22Rv1 (cell line): ENCODE measurements at regions not wholly inside any gene's neighbourhood (a gene's known extent, or its start where the extent isn't known, plus 50 kb on each side); places are given as distances from the start of the nearest gene placed in this dataset.

ENCODE experiments used
- H3K27ac ChIP-seq: fragments of 450-650 bp; 2 replicates; pipeline ENCODE4 v1.5.1; 2017
- CTCF ChIP-seq: fragments of 450-650 bp; IDR thresholded peaks from 2 replicates; pipeline ENCODE4 v1.5.1; 2017; ENCODE audit warnings: mild to moderate bottlenecking
- ZFX ChIP-seq: fragments of 450-650 bp; IDR thresholded peaks from 2 replicates; pipeline ENCODE4 v1.6.1; 2017; ENCODE audit warnings: antibody characterized with exemption, borderline replicate concordance

- TF ChIP-seq CTCF (no peak), ZFX (no peak)
- no peak overlapping the region for H3K27ac ChIP-seq
These were observed 81.2 kb upstream of the CYRIA start for GRCh38 chr2:16746833-16747232.

- TF ChIP-seq ZFX (no peak), CTCF (no peak)
- no peak overlapping the region for H3K27ac ChIP-seq
These were observed 80.7 kb upstream of the CYRIA start for GRCh38 chr2:16746329-16746728.

GRCh38 chr2:16745466-16745865, 79.8 kb upstream of the CYRIA start:
- no peak overlapping the region for H3K27ac ChIP-seq
- TF ChIP-seq CTCF: no peak

GRCh38 chr2:16744521-16744920, 78.9 kb upstream of the CYRIA start:
- no peak overlapping the region for H3K27ac ChIP-seq
- TF ChIP-seq ZFX (no peak), CTCF (no peak)

- TF ChIP-seq ZFX: no peak
- no peak for TF ChIP-seq CTCF
- no peak overlapping the region for H3K27ac ChIP-seq
These were observed 76.4 kb upstream of the CYRIA start for GRCh38 chr2:16742026-16742425.

GRCh38 chr2:16741498-16741897, 75.9 kb upstream of the CYRIA start:
- TF ChIP-seq ZFX (no peak), CTCF (no peak)
- H3K27ac ChIP-seq: no peak overlapping the region

GRCh38 chr2:16739778-16740581, 74.3 kb upstream of the CYRIA start:
- no peak overlapping the region for H3K27ac ChIP-seq
- TF ChIP-seq CTCF (no peak), ZFX (no peak)
